Uterus (tissue), 3 donors: ENCODE measurements at regions not wholly inside any gene's neighbourhood (a gene's known extent, or its start where the extent isn't known, plus 50 kb on each side); places are given as distances from the start of the nearest gene placed in this dataset.

Experiments
- DNase-seq, 2 donors: peaks; one replicate each; pipeline ENCODE4 v3.0.0-alpha.2; 2019 to 2020
- H3K27ac ChIP-seq, 2 donors: fragments of 200-600 bp; sonication (generic); 1 replicate in 1 of 2; 2 replicates in 1 of 2; pipeline ENCODE4 v1.5.1; 2016 to 2018
- H3K27me3 ChIP-seq, 2 donors: fragments of 200-600 bp; sonication (generic); one replicate each; pipeline ENCODE4 v1.5.1; 2018 to 2019; ENCODE audit warnings: control low read depth in 1 of 2
- H3K36me3 ChIP-seq, 2 donors: fragments of 200-600 bp; sonication (generic); one replicate each; pipeline ENCODE4 v1.5.1; 2019; ENCODE audit warnings: control low read depth in 1 of 2
- H3K4me1 ChIP-seq, 2 donors: fragments of 200-600 bp; sonication (generic); one replicate each; pipeline ENCODE4 v1.5.1; 2018 to 2019; ENCODE audit warnings: control low read depth in 1 of 2
- H3K4me3 ChIP-seq, 2 donors: fragments of 200-600 bp; sonication (generic); 1 replicate in 1 of 2; 2 replicates in 1 of 2; pipeline ENCODE4 v1.5.1; 2018 to 2019; ENCODE audit warnings: mild to moderate bottlenecking in 1 of 2
- H3K9me3 ChIP-seq, 2 donors: fragments of 200-600 bp; sonication (generic); one replicate each; pipeline ENCODE4 v1.5.1; 2019; ENCODE audit warnings: control low read depth in 1 of 2
- POLR2A ChIP-seq, 2 donors: fragments of 450-650 bp; IDR thresholded peaks; one replicate each; pipeline ENCODE4 v1.6.1; 2016; ENCODE audit warnings: antibody characterized with exemption in 2 of 2, mild to moderate bottlenecking in 1 of 2, moderate library complexity in 1 of 2
- intact Hi-C: fragments of 100-400 bp; cut with DNase I; formaldehyde crosslinking; loops from one replicate; pipeline ENCODE4 v1.15.1; 2023; ENCODE audit warnings: low total_unique reads
- TF ChIP-seq, protein P1 (sequence below), 4 experiments: fragments of 200-600 bp in 2 of 4; fragments of 450-650 bp in 2 of 4; sonication (generic) in 2 of 4; IDR thresholded peaks; one replicate each; pipeline ENCODE4 v1.5.1; 2016 to 2019; ENCODE audit warnings: antibody characterized with exemption in 4 of 4, mild to moderate bottlenecking in 2 of 4, moderate library complexity in 1 of 4
- donor health status: DM: yes; HTN: yes; CAD: no.

DNA sequence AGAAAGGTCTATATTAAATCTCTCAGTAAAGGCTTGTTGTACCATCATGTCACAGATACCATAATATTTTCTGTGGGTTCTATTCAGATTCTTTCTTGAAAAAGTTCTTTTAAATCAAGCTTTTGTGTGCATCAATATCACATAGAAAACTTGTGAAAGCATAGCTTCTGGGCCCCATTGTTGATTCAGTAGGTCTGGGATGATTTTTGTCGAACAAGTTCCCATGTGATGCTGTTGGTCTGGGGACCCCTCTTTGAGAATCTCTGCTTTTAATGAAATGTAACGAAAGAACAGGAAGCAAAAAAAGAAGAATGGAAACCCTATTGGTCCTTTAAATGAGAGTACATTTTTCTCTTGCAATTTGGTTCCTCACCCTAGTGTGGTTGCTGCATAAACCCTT lies 597.7 kb upstream of the CITED2 start:
- no peaks in the 10 kb centered on the region for H3K4me1 ChIP-seq
- H3K9me3 ChIP-seq = no peaks in the 10 kb centered on the region
- DNase-seq = no peak
- no peaks in the 10 kb centered on the region for H3K36me3 ChIP-seq
- TF ChIP-seq, protein P1, sequence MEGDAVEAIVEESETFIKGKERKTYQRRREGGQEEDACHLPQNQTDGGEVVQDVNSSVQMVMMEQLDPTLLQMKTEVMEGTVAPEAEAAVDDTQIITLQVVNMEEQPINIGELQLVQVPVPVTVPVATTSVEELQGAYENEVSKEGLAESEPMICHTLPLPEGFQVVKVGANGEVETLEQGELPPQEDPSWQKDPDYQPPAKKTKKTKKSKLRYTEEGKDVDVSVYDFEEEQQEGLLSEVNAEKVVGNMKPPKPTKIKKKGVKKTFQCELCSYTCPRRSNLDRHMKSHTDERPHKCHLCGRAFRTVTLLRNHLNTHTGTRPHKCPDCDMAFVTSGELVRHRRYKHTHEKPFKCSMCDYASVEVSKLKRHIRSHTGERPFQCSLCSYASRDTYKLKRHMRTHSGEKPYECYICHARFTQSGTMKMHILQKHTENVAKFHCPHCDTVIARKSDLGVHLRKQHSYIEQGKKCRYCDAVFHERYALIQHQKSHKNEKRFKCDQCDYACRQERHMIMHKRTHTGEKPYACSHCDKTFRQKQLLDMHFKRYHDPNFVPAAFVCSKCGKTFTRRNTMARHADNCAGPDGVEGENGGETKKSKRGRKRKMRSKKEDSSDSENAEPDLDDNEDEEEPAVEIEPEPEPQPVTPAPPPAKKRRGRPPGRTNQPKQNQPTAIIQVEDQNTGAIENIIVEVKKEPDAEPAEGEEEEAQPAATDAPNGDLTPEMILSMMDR (IDR thresholded peaks at IDR 0.05) = no peak
- TF ChIP-seq POLR2A (IDR thresholded peaks at IDR 0.05) = no peak
- H3K27ac ChIP-seq = no peak overlapping the region
- H3K4me3 ChIP-seq = no peak overlapping the region
- intact Hi-C loops = no loop called here
- no peaks in the 10 kb centered on the region for H3K27me3 ChIP-seq

DNA sequence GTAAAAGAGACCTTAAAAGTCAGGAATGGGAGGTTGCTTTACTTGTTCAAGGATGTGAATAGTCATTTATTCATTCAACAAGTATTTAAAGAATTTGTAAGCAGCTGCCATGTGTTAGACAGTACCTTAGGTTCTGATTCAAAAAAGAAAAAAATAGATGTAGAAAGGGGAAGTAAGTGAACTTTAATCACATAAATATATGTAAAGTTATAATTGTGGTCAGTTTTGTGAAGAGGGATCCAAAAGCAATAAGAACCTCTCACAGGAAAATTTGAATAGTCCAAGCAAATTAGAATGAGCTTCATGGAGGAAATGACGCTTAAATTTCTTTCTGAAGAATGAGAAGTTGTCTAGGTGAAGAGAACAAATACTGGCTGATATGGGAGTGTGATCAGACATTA lies 596.1 kb upstream of the CITED2 start:
- Histone ChIP-seq H3K4me3 (no peak overlapping the region), H3K9me3 (no peaks in the 10 kb centered on the region), H3K36me3 (no peaks in the 10 kb centered on the region), H3K27ac (no peak overlapping the region), H3K4me1 (no peaks in the 10 kb centered on the region), H3K27me3 (no peaks in the 10 kb centered on the region)
- DNase-seq = no peak
- intact Hi-C loops = no loop called here
- TF ChIP-seq, protein P1 (IDR thresholded peaks at IDR 0.05) = no peak
- TF ChIP-seq POLR2A (IDR thresholded peaks at IDR 0.05) = no peak

DNA sequence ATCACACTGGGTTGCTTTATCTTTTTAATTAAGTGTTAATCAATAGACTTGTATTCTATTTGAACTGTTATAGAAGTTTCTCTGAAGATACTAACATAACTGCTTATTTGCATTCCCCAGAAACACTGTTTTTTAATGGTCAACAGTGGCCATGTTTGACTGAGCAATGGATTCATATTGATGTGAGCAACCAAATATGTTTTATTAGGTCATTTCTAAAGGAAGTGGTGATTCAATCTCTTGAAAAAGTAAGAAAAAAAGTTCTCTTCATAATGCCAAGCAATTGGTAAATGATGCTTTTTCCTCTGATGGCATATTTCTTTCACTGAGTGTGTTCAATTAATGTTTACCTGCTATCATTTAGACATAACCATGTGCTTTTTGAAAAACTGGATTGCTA lies 593.0 kb upstream of the CITED2 start:
- H3K4me3 ChIP-seq = no peak overlapping the region
- no peaks in the 10 kb centered on the region for H3K4me1 ChIP-seq
- no peaks in the 10 kb centered on the region for H3K9me3 ChIP-seq
- no peak for DNase-seq
- H3K27me3 ChIP-seq = no peaks in the 10 kb centered on the region
- TF ChIP-seq POLR2A (IDR thresholded peaks at IDR 0.05) = no peak
- TF ChIP-seq, protein P1 (IDR thresholded peaks at IDR 0.05) = no peak
- H3K36me3 ChIP-seq = no peaks in the 10 kb centered on the region
- H3K27ac ChIP-seq = no peak overlapping the region
- intact Hi-C loops = no loop called here

DNA sequence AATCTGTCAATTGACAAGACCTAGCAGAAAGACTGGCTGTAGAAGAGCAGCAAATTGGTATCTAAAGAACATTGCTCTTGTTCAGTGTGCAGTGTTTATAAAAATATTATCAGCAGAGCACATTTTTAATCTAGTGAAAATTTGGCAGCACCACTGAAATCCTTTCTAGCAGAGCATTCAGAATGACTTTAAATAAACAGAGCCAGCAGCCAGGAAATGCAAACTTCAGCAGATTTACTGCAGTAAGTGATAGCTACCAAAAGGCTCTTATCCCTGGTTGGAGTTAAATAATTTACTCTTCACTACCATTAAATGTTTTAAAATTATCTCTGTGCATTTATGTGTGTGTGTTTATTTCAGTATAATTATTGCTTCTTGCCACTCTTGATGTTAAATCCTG lies 590.9 kb upstream of the CITED2 start:
- Histone ChIP-seq H3K36me3 (no peaks in the 10 kb centered on the region), H3K4me3 (no peak overlapping the region), H3K4me1 (no peaks in the 10 kb centered on the region), H3K27ac (no peak overlapping the region), H3K9me3 (no peaks in the 10 kb centered on the region), H3K27me3 (no peaks in the 10 kb centered on the region)
- DNase-seq = no peak
- TF ChIP-seq POLR2A (IDR thresholded peaks at IDR 0.05) = no peak
- TF ChIP-seq, protein P1 (IDR thresholded peaks at IDR 0.05) = no peak
- intact Hi-C loops = no loop called here

DNA sequence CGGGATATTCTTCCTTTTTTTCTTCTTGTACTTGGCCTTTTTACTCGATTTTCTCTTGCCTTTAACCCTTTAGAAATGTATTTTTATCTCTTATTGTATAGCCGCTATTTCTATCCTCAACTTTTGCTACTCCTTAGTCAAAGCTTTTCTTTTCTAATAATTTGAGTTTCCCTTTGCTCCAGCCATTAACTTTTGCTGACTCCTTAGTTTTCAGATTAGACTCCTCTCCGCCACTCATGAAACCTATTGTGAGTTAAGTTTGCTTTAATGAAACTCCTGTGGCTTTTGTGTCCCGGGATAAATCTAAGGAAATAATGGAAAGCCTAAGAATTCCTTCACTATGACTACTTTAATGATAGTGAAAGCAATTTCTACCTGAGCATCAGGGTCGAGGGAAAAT lies 590.3 kb upstream of the CITED2 start:
- H3K9me3 ChIP-seq = no peaks in the 10 kb centered on the region
- no peaks in the 10 kb centered on the region for H3K36me3 ChIP-seq
- no peak for DNase-seq
- no peaks in the 10 kb centered on the region for H3K4me1 ChIP-seq
- intact Hi-C loops = no loop called here
- H3K27ac ChIP-seq = no peak overlapping the region
- H3K27me3 ChIP-seq = no peaks in the 10 kb centered on the region
- TF ChIP-seq, protein P1 (IDR thresholded peaks at IDR 0.05) = no peak
- no peak for TF ChIP-seq POLR2A (IDR thresholded peaks at IDR 0.05)
- H3K4me3 ChIP-seq = no peak overlapping the region
